H1 (cell line): ENCODE measurements at regions not wholly inside any gene's neighbourhood (a gene's known extent, or its start where the extent isn't known, plus 50 kb on each side); places are given as distances from the start of the nearest gene placed in this dataset.

Experiments used
- CTCF ChIA-PET: fragments of 300-600 bp; sonication (Branson Sonifier 250); formaldehyde crosslinking; loops from one replicate; lab custom pipeline; 2021; ENCODE audit not compliant: partially characterized antibody; lab: Charles Lee
- POLR2A ChIA-PET: fragments of 300-600 bp; sonication (Branson Sonifier 250); formaldehyde crosslinking; loops from one replicate; lab custom pipeline; 2021; ENCODE audit warnings: inconsistent platforms; ENCODE audit not compliant: partially characterized antibody; lab: Charles Lee
- DNase-seq, 2 experiments: peaks; one replicate each; pipeline versions ENCODE4 v3.0.0 to v3.0.0-alpha.2; 2010 to 2022; ENCODE audit warnings: low spot score in 2 of 2, low read depth in 1 of 2, mixed read lengths in 1 of 2
- FAIRE-seq: peaks from 2 replicates; lab custom pipeline; 2011; peaks lifted over from hg19 to GRCh38; lab: Jason Lieb, UNC
- H2AFZ ChIP-seq: 2 replicates; pipeline ENCODE4 v1.8.1; 2012; ENCODE audit warnings: low read length, inconsistent platforms
- H2AK5ac ChIP-seq: 2 replicates; pipeline ENCODE4 v1.6.1; 2013; ENCODE audit warnings: low read depth, low read length
- H2BK120ac ChIP-seq: replicated peaks from 2 replicates; pipeline ENCODE3; 2013; ENCODE audit warnings: low read depth, low read length, inconsistent platforms
- H2BK12ac ChIP-seq: 2 replicates; pipeline ENCODE4 v1.6.1; 2013; ENCODE audit warnings: low read depth, low read length
- H2BK15ac ChIP-seq: 2 replicates; pipeline ENCODE4 v1.6.1; 2013; ENCODE audit warnings: low read length
- H2BK20ac ChIP-seq: 2 replicates; pipeline ENCODE4 v1.6.1; 2013; ENCODE audit warnings: low read length
- H2BK5ac ChIP-seq: 2 replicates; pipeline ENCODE4 v1.6.1; 2013; ENCODE audit warnings: low read depth, low read length
- H3K14ac ChIP-seq: 2 replicates; pipeline ENCODE4 v1.6.1; 2013; ENCODE audit warnings: inconsistent platforms; ENCODE audit not compliant: insufficient read length
- H3K18ac ChIP-seq: 2 replicates; pipeline ENCODE4 v1.6.1; 2013; ENCODE audit warnings: low read length; ENCODE audit errors: extremely low read depth
- H3K23ac ChIP-seq: 2 replicates; pipeline ENCODE4 v1.6.1; 2013; ENCODE audit warnings: inconsistent platforms; ENCODE audit not compliant: insufficient read length
- H3K23me2 ChIP-seq: 2 replicates; pipeline ENCODE4 v1.6.1; 2013; ENCODE audit warnings: low read depth, low read length
- H3K27ac ChIP-seq: 2 replicates; pipeline ENCODE4 v1.6.1; 2011; ENCODE audit warnings: low read depth, low read length, inconsistent platforms
- H3K27me3 ChIP-seq, 4 experiments: replicated peaks in 1 of 4; 1 replicate in 1 of 4; 2 replicates in 3 of 4; pipeline versions ENCODE4 v1.6.1 to v1.8.1; 2011 to 2013; ENCODE audit warnings: low read length in 3 of 4, mild to moderate bottlenecking in 3 of 4, inconsistent platforms in 2 of 4, mixed read lengths in 2 of 4, moderate library complexity in 1 of 4; ENCODE audit not compliant: control insufficient read depth in 3 of 4, insufficient read depth in 3 of 4; ENCODE audit errors: extremely low read depth in 1 of 4
- H3K36me3 ChIP-seq, 4 experiments: 2 replicates each; pipeline versions ENCODE4 v1.6.1 to v1.8.1; 2011 to 2013; ENCODE audit warnings: mild to moderate bottlenecking in 4 of 4, low read length in 3 of 4, moderate library complexity in 2 of 4, control low read depth in 1 of 4, inconsistent platforms in 1 of 4; ENCODE audit not compliant: insufficient read depth in 4 of 4, control insufficient read depth in 2 of 4
- H3K4ac ChIP-seq: replicated peaks from 2 replicates; pipeline ENCODE3; 2013; ENCODE audit warnings: low read length, low read depth, mixed read lengths, inconsistent platforms; ENCODE audit not compliant: insufficient read length
- H3K4me1 ChIP-seq, 4 experiments: replicated peaks in 1 of 4; 1 replicate in 1 of 4; 2 replicates in 3 of 4; pipeline versions ENCODE4 v1.6.1 to v1.8.1; 2011 to 2013; ENCODE audit warnings: low read length in 3 of 4, inconsistent platforms in 2 of 4, mixed read lengths in 1 of 4; ENCODE audit not compliant: insufficient read depth in 4 of 4, control insufficient read depth in 3 of 4
- H3K4me2 ChIP-seq, 2 experiments: 2 replicates each; pipeline versions ENCODE4 v1.6.1 to v1.8.1; 2011 to 2013; ENCODE audit warnings: low read depth in 2 of 2, low read length in 2 of 2, control low read depth in 1 of 2, inconsistent platforms in 1 of 2, mild to moderate bottlenecking in 1 of 2; ENCODE audit not compliant: insufficient read depth in 1 of 2
- H3K4me3 ChIP-seq, 4 experiments: fragments of 200-600, 300-600 bp in 1 of 4; sonication (generic), shearing (Covaris generic), sonication (Bioruptor Twin) in 1 of 4; 2 replicates each; pipeline versions ENCODE4 v1.5.1 to v1.8.1; 2011 to 2016; ENCODE audit warnings: low read length in 4 of 4, low read depth in 3 of 4, control low read depth in 2 of 4, inconsistent platforms in 2 of 4, mild to moderate bottlenecking in 2 of 4, mixed read lengths in 1 of 4, moderate library complexity in 1 of 4; ENCODE audit not compliant: insufficient read depth in 2 of 4; ENCODE audit errors: extremely low read depth in 1 of 4
- H3K56ac ChIP-seq: replicated peaks from 2 replicates; pipeline ENCODE3; 2013; ENCODE audit warnings: low read depth, mild to moderate bottlenecking, mixed read lengths, low read length, inconsistent platforms; ENCODE audit not compliant: insufficient read length
- H3K79me1 ChIP-seq: 2 replicates; pipeline ENCODE4 v1.6.1; 2013; ENCODE audit warnings: low read depth, low read length, control low read depth
- H3K79me2 ChIP-seq, 2 experiments: 2 replicates each; pipeline versions ENCODE4 v1.6.1 to v1.8.1; 2012 to 2013; ENCODE audit warnings: low read length in 2 of 2, mild to moderate bottlenecking in 2 of 2, inconsistent platforms in 1 of 2; ENCODE audit not compliant: insufficient read depth in 2 of 2, control insufficient read depth in 1 of 2
- H3K9ac ChIP-seq, 4 experiments: replicated peaks in 1 of 4; 1 replicate in 1 of 4; 2 replicates in 3 of 4; pipeline versions ENCODE4 v1.6.1 to v1.8.1; 2011 to 2013; ENCODE audit warnings: low read depth in 3 of 4, low read length in 3 of 4, control low read depth in 2 of 4, mild to moderate bottlenecking in 2 of 4, moderate library complexity in 2 of 4, inconsistent platforms in 1 of 4; ENCODE audit errors: extremely low read depth in 1 of 4
- H3K9me3 ChIP-seq, 2 experiments: 2 replicates each; pipeline versions ENCODE4 v1.6.1 to v1.8.1; 2012 to 2013; ENCODE audit warnings: mild to moderate bottlenecking in 2 of 2, moderate library complexity in 2 of 2, control low read depth in 1 of 2, inconsistent platforms in 1 of 2, low read depth in 1 of 2, low read length in 1 of 2, mixed read lengths in 1 of 2; ENCODE audit not compliant: insufficient read depth in 2 of 2
- H4K20me1 ChIP-seq, 2 experiments: replicated peaks in 1 of 2; 2 replicates each; pipeline versions ENCODE3 to v1.8.1; 2011 to 2013; ENCODE audit warnings: inconsistent platforms in 2 of 2, low read length in 2 of 2, mild to moderate bottlenecking in 1 of 2; ENCODE audit not compliant: insufficient read depth in 2 of 2, control insufficient read depth in 1 of 2
- H4K5ac ChIP-seq: 2 replicates; pipeline ENCODE4 v1.6.1; 2013; ENCODE audit warnings: low read length, low read depth, mixed read lengths, inconsistent platforms; ENCODE audit not compliant: insufficient read length
- H4K8ac ChIP-seq: 2 replicates; pipeline ENCODE4 v1.8.0; 2013; ENCODE audit warnings: mild to moderate bottlenecking, moderate library complexity, low read length, inconsistent platforms; ENCODE audit not compliant: insufficient read depth; ENCODE audit errors: extremely low read depth
- H4K91ac ChIP-seq: replicated peaks from 2 replicates; pipeline ENCODE3; 2013; ENCODE audit warnings: low read length, mixed read lengths, inconsistent platforms; ENCODE audit not compliant: insufficient read length
- ATF3 ChIP-seq: IDR thresholded peaks from 2 replicates; pipeline ENCODE4 v1.6.1; 2011; ENCODE audit warnings: low read depth, mild to moderate bottlenecking, low read length; ENCODE audit not compliant: insufficient read depth
- BACH1 ChIP-seq: IDR thresholded peaks from 2 replicates; pipeline ENCODE4 v1.6.1; 2012; ENCODE audit warnings: low read length, improper control_type of control experiment
- CTCF ChIP-seq, 3 experiments: IDR thresholded peaks; 1 replicate in 2 of 3; 2 replicates in 1 of 3; pipeline versions ENCODE4 v1.5.1 to v1.6.1; 2011; ENCODE audit warnings: low read length in 3 of 3, mild to moderate bottlenecking in 3 of 3, inconsistent platforms in 2 of 3, low read depth in 1 of 3, moderate library complexity in 1 of 3; ENCODE audit not compliant: insufficient read depth in 1 of 3; ENCODE audit errors: control extremely low read depth in 1 of 3
- EZH2 ChIP-seq: fragments of 200-600 bp; sonication (generic); IDR thresholded peaks from 2 replicates; pipeline ENCODE4 v1.7.1; 2012; ENCODE audit warnings: low read depth, mild to moderate bottlenecking, moderate library complexity, low read length, inconsistent platforms; ENCODE audit not compliant: severe bottlenecking
- HDAC6 ChIP-seq: IDR thresholded peaks from one replicate; pipeline ENCODE4 v1.7.1; 2012; ENCODE audit warnings: low read depth, mild to moderate bottlenecking, inconsistent platforms, low read length, moderate library complexity
- RAD21 ChIP-seq, 2 experiments: IDR thresholded peaks in 1 of 2; conservative IDR thresholded peaks in 1 of 2; 2 replicates each; pipeline ENCODE4 v1.6.1; 2011; ENCODE audit warnings: low read depth in 2 of 2, low read length in 2 of 2, improper control_type of control experiment in 1 of 2, inconsistent platforms in 1 of 2, mild to moderate bottlenecking in 1 of 2, moderate library complexity in 1 of 2
- WGBS, 2 experiments: shearing (Covaris generic) in 1 of 2; methylation state at CpG; one replicate each; pipeline versions ENCODE4 v1.1.6 to v1.1.7; 2013 to 2015; ENCODE audit warnings: low lambda C conversion rate in 2 of 2, mixed read lengths in 2 of 2, inconsistent platforms in 1 of 2, low coverage in 1 of 2, missing lambda C conversion rate in 1 of 2; ENCODE audit not compliant: insufficient replicate concordance in 2 of 2, insufficient coverage in 1 of 2, insufficient read length in 1 of 2; ENCODE audit errors: extremely low coverage in 1 of 2, missing lambda C conversion rate in 1 of 2; 5-methylcytosine and 5-hydroxymethylcytosine counted together

DNA sequence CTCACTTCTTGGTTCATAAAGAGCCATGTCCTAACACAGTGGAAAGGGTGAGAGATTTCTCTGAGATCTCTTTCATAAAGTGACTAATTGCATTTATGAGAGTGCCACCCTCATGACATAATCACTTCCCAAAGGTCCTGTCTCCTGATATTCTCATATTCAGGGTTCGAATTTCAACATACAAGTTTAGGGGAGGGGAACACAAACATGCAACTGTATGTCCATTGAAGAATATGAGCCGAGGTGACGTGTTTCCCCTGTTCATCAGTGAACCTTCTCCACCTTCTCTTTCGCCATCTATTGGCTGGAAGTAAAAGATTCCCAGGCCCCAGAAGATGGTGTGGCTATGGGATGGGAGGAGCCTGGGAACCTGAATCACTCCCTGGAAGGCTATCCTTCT is 354.2 kb upstream of the ATP2B1 start:
- DNase-seq: no peak
- Histone ChIP-seq H3K9me3 (no peaks in the 10 kb centered on the region), H4K91ac (no peak overlapping the region), H3K56ac (no peak overlapping the region), H3K4me2 (no peak overlapping the region), H2BK5ac (no peak overlapping the region), H2BK120ac (no peak overlapping the region), H3K27me3 (no peaks in the 10 kb centered on the region), H3K79me1 (no peaks in the 10 kb centered on the region), H4K5ac (no peak overlapping the region), H3K18ac (no peak overlapping the region), H3K23ac (no peak overlapping the region), H2BK20ac (no peak overlapping the region)
- POLR2A ChIA-PET: no interaction called here
- TF ChIP-seq BACH1: no peak
- TF ChIP-seq HDAC6: no peak
- TF ChIP-seq RAD21 (IDR thresholded peaks at IDR 0.05 in 1 of 2, conservative IDR thresholded peaks at IDR 0.05 in 1 of 2; ENCODE audit: low read depth in 2 of 2, low read length in 2 of 2): peak; percentile 25 to 32; a peak in 2 of 4 replicates
- no peak for TF ChIP-seq ATF3
- TF ChIP-seq EZH2: no peak
- TF ChIP-seq CTCF (IDR thresholded peaks at IDR 0.05; ENCODE audit: control extremely low read depth in 1 of 3, insufficient read depth in 1 of 3, low read depth in 1 of 3, low read length in 3 of 3): peak in 1 of 3 experiments; percentile 30; a peak in 2 of 4 replicates
- TF ChIP-seq, all 59 proteins: peak for 2
- Histone ChIP-seq H3K9ac (no peak overlapping the region), H3K4me3 (no peak overlapping the region), H3K36me3 (no peaks in the 10 kb centered on the region), H2AK5ac (no peak overlapping the region), H2AFZ (no peak overlapping the region), H3K4ac (no peak overlapping the region), H3K27ac (no peak overlapping the region), H4K20me1 (no peaks in the 10 kb centered on the region), H3K14ac (no peak overlapping the region), H3K79me2 (no peaks in the 10 kb centered on the region), H2BK15ac (no peak overlapping the region), H4K8ac (no peak overlapping the region), H2BK12ac (no peak overlapping the region), H3K4me1 (no peaks in the 10 kb centered on the region), H3K23me2 (no peaks in the 10 kb centered on the region)
- FAIRE-seq: no peak
- WGBS, 2 experiments: 79% methylated on average over 4 of the region's 4 CpGs; no CpG with 5 or more reads in 1 of the 2 experiments
- CTCF ChIA-PET: no interaction called here
